OCI-LY7 (cell line): ENCODE measurements at regions not wholly inside any gene's neighbourhood (a gene's known extent, or its start where the extent isn't known, plus 50 kb on each side); places are given as distances from the start of the nearest gene placed in this dataset.

Experiments used
- BruUV-seq: library from RNA; stranded (reverse); fragments of 400-500 nt; replicated peaks from 2 replicates; lab custom pipeline; 2021; lab: Mats Ljungman, UMichigan
- CTCF ChIA-PET: fragments of 300-600 bp; sonication (Branson Sonifier 250); formaldehyde crosslinking; loops from one replicate; lab custom pipeline; 2022; ENCODE audit warnings: antibody characterized with exemption; ENCODE audit not compliant: unreplicated experiment; lab: Charles Lee
- POLR2A ChIA-PET: fragments of 300-600 bp; sonication (Branson Sonifier 250); formaldehyde crosslinking; loops from one replicate; lab custom pipeline; 2022; ENCODE audit warnings: antibody characterized with exemption; lab: Charles Lee
- DNase-seq: peaks from one replicate; pipeline ENCODE4 v3.0.0-alpha.2; 2015; ENCODE audit warnings: low spot score
- H2AFZ ChIP-seq: fragments of 200-600 bp; sonication (generic), shearing (Covaris generic); 2 replicates; pipeline ENCODE4 v1.6.1; 2014; ENCODE audit warnings: mild to moderate bottlenecking, antibody characterized with exemption, low read length, moderate library complexity
- H3K27ac ChIP-seq: fragments of 200-600 bp; sonication (generic); 2 replicates; pipeline ENCODE4 v1.5.1; 2014; ENCODE audit warnings: mixed run types, low read depth, mild to moderate bottlenecking, moderate library complexity, low read length, inconsistent platforms; ENCODE audit not compliant: poor library complexity, severe bottlenecking
- H3K36me3 ChIP-seq: fragments of 200-600 bp; sonication (generic); 2 replicates; pipeline ENCODE4 v1.6.1; 2014; ENCODE audit warnings: mild to moderate bottlenecking, antibody characterized with exemption, low read length, moderate library complexity, mixed read lengths; ENCODE audit not compliant: insufficient read depth
- H3K4me1 ChIP-seq: fragments of 200-600 bp; sonication (generic); 2 replicates; pipeline ENCODE4 v1.5.1; 2014; ENCODE audit warnings: mild to moderate bottlenecking, low read length; ENCODE audit not compliant: insufficient read depth, poor library complexity, severe bottlenecking
- H3K4me2 ChIP-seq: fragments of 200-600 bp; sonication (generic); 2 replicates; pipeline ENCODE4 v1.6.1; 2014; ENCODE audit warnings: mild to moderate bottlenecking, low read length
- H3K4me3 ChIP-seq: fragments of 200-600 bp; sonication (generic); 2 replicates; pipeline ENCODE4 v1.5.1; 2014; ENCODE audit warnings: mild to moderate bottlenecking, low read depth, low read length; ENCODE audit not compliant: poor library complexity, severe bottlenecking
- H3K79me2 ChIP-seq: fragments of 200-600 bp; sonication (generic); 2 replicates; pipeline ENCODE4 v1.6.1; 2016; ENCODE audit warnings: low read depth, mild to moderate bottlenecking, low read length, moderate library complexity, mixed read lengths; ENCODE audit not compliant: insufficient read depth
- H3K9me2 ChIP-seq: fragments of 200-600 bp; sonication (generic); 2 replicates; pipeline ENCODE4 v1.6.1; 2016; ENCODE audit warnings: mild to moderate bottlenecking, low read length, mixed read lengths; ENCODE audit not compliant: insufficient read depth
- H3K9me3 ChIP-seq: fragments of 200-600 bp; sonication (generic); 2 replicates; pipeline ENCODE4 v1.6.1; 2014; ENCODE audit warnings: mild to moderate bottlenecking, mixed run types, low read length, mixed read lengths
- H4K20me1 ChIP-seq: fragments of 200-600 bp; sonication (generic); 2 replicates; pipeline ENCODE4 v1.6.1; 2014; ENCODE audit warnings: mild to moderate bottlenecking, antibody characterized with exemption, low read length, moderate library complexity, mixed read lengths; ENCODE audit not compliant: insufficient read depth
- CTCF ChIP-seq: fragments of 200-600 bp; sonication (generic); conservative IDR thresholded peaks from 2 replicates; pipeline ENCODE4 v1.5.1; 2014; ENCODE audit warnings: mild to moderate bottlenecking, antibody characterized with exemption, low read length, moderate library complexity, mixed read lengths
- EZH2phosphoT487 ChIP-seq: fragments of 200-600 bp; sonication (generic); IDR thresholded peaks from 2 replicates; pipeline ENCODE4 v1.6.1; 2018; ENCODE audit warnings: low read depth, borderline replicate concordance, mild to moderate bottlenecking, mixed run types, antibody characterized with exemption, low read length, moderate library complexity, mixed read lengths
- intact Hi-C: fragments of 100-400 bp; cut with micrococcal nuclease; formaldehyde crosslinking; loops from one replicate; pipeline ENCODE4 v1.10.0; 2022; ENCODE audit not compliant: unreplicated experiment

GRCh38 chr7:53661645-53662217 lies 626.3 kb downstream of the POM121L12 start:
- no peaks in the 10 kb centered on the region for H3K36me3 ChIP-seq
- no peaks in the 10 kb centered on the region for H3K4me1 ChIP-seq
- no peak overlapping the region for H3K4me3 ChIP-seq
- H3K9me3 ChIP-seq = no peaks in the 10 kb centered on the region
- TF ChIP-seq CTCF (no peak), EZH2phosphoT487 (no peak)
- ChIA-PET CTCF (no interaction called here), POLR2A (no interaction called here)
- H3K9me2 ChIP-seq = no peaks in the 10 kb centered on the region
- BruUV-seq = no TSS peak
- intact Hi-C loops = no loop called here
- H4K20me1 ChIP-seq = no peaks in the 10 kb centered on the region
- H3K4me2 ChIP-seq = no peak overlapping the region
- H2AFZ ChIP-seq = no peak overlapping the region
- no peak overlapping the region for H3K27ac ChIP-seq
- DNase-seq = no peak
- no peaks in the 10 kb centered on the region for H3K79me2 ChIP-seq

GRCh38 chr7:53672681-53673080 lies 637.2 kb downstream of the POM121L12 start:
- Histone ChIP-seq H3K27ac (no peak overlapping the region), H2AFZ (no peak overlapping the region), H3K79me2 (no peaks in the 10 kb centered on the region), H3K4me1 (no peaks in the 10 kb centered on the region), H4K20me1 (no peaks in the 10 kb centered on the region), H3K4me2 (no peak overlapping the region), H3K4me3 (no peak overlapping the region), H3K9me2 (no peaks in the 10 kb centered on the region), H3K36me3 (no peaks in the 10 kb centered on the region), H3K9me3 (no peaks in the 10 kb centered on the region)
- DNase-seq = no peak
- intact Hi-C loops = no loop called here
- no peak for TF ChIP-seq CTCF
- no peak for TF ChIP-seq EZH2phosphoT487
- CTCF ChIA-PET = no interaction called here
- POLR2A ChIA-PET = no interaction called here
- no TSS peak for BruUV-seq

GRCh38 chr7:53675835-53676234 lies 640.4 kb downstream of the POM121L12 start:
- TF ChIP-seq CTCF (no peak), EZH2phosphoT487 (no peak)
- Histone ChIP-seq H4K20me1 (no peaks in the 10 kb centered on the region), H3K9me2 (no peaks in the 10 kb centered on the region), H3K9me3 (no peaks in the 10 kb centered on the region), H3K27ac (no peak overlapping the region), H3K36me3 (no peaks in the 10 kb centered on the region), H3K4me1 (no peaks in the 10 kb centered on the region), H2AFZ (no peak overlapping the region), H3K4me2 (no peak overlapping the region), H3K79me2 (no peaks in the 10 kb centered on the region), H3K4me3 (no peak overlapping the region)
- ChIA-PET CTCF (no interaction called here), POLR2A (no interaction called here)
- DNase-seq = no peak
- intact Hi-C loops = no loop called here
- no TSS peak for BruUV-seq
